OCI-LY7 (cell line): ENCODE measurements at regions not wholly inside any gene's neighbourhood (a gene's known extent, or its start where the extent isn't known, plus 50 kb on each side); places are given as distances from the start of the nearest gene placed in this dataset.

Experiments used
- BruUV-seq: library from RNA; stranded (reverse); fragments of 400-500 nt; replicated peaks from 2 replicates; lab custom pipeline; 2021; lab: Mats Ljungman, UMichigan
- CTCF ChIA-PET: fragments of 300-600 bp; sonication (Branson Sonifier 250); formaldehyde crosslinking; loops from one replicate; lab custom pipeline; 2022; ENCODE audit warnings: antibody characterized with exemption; ENCODE audit not compliant: unreplicated experiment; lab: Charles Lee
- POLR2A ChIA-PET: fragments of 300-600 bp; sonication (Branson Sonifier 250); formaldehyde crosslinking; loops from one replicate; lab custom pipeline; 2022; ENCODE audit warnings: antibody characterized with exemption; lab: Charles Lee
- DNase-seq: peaks from one replicate; pipeline ENCODE4 v3.0.0-alpha.2; 2015; ENCODE audit warnings: low spot score
- H2AFZ ChIP-seq: fragments of 200-600 bp; sonication (generic), shearing (Covaris generic); 2 replicates; pipeline ENCODE4 v1.6.1; 2014; ENCODE audit warnings: mild to moderate bottlenecking, antibody characterized with exemption, low read length, moderate library complexity
- H3K27ac ChIP-seq: fragments of 200-600 bp; sonication (generic); 2 replicates; pipeline ENCODE4 v1.5.1; 2014; ENCODE audit warnings: mixed run types, low read depth, mild to moderate bottlenecking, moderate library complexity, low read length, inconsistent platforms; ENCODE audit not compliant: poor library complexity, severe bottlenecking
- H3K36me3 ChIP-seq: fragments of 200-600 bp; sonication (generic); 2 replicates; pipeline ENCODE4 v1.6.1; 2014; ENCODE audit warnings: mild to moderate bottlenecking, antibody characterized with exemption, low read length, moderate library complexity, mixed read lengths; ENCODE audit not compliant: insufficient read depth
- H3K4me1 ChIP-seq: fragments of 200-600 bp; sonication (generic); 2 replicates; pipeline ENCODE4 v1.5.1; 2014; ENCODE audit warnings: mild to moderate bottlenecking, low read length; ENCODE audit not compliant: insufficient read depth, poor library complexity, severe bottlenecking
- H3K4me2 ChIP-seq: fragments of 200-600 bp; sonication (generic); 2 replicates; pipeline ENCODE4 v1.6.1; 2014; ENCODE audit warnings: mild to moderate bottlenecking, low read length
- H3K4me3 ChIP-seq: fragments of 200-600 bp; sonication (generic); 2 replicates; pipeline ENCODE4 v1.5.1; 2014; ENCODE audit warnings: mild to moderate bottlenecking, low read depth, low read length; ENCODE audit not compliant: poor library complexity, severe bottlenecking
- H3K79me2 ChIP-seq: fragments of 200-600 bp; sonication (generic); 2 replicates; pipeline ENCODE4 v1.6.1; 2016; ENCODE audit warnings: low read depth, mild to moderate bottlenecking, low read length, moderate library complexity, mixed read lengths; ENCODE audit not compliant: insufficient read depth
- H3K9me2 ChIP-seq: fragments of 200-600 bp; sonication (generic); 2 replicates; pipeline ENCODE4 v1.6.1; 2016; ENCODE audit warnings: mild to moderate bottlenecking, low read length, mixed read lengths; ENCODE audit not compliant: insufficient read depth
- H3K9me3 ChIP-seq: fragments of 200-600 bp; sonication (generic); 2 replicates; pipeline ENCODE4 v1.6.1; 2014; ENCODE audit warnings: mild to moderate bottlenecking, mixed run types, low read length, mixed read lengths
- H4K20me1 ChIP-seq: fragments of 200-600 bp; sonication (generic); 2 replicates; pipeline ENCODE4 v1.6.1; 2014; ENCODE audit warnings: mild to moderate bottlenecking, antibody characterized with exemption, low read length, moderate library complexity, mixed read lengths; ENCODE audit not compliant: insufficient read depth
- EZH2phosphoT487 ChIP-seq: fragments of 200-600 bp; sonication (generic); IDR thresholded peaks from 2 replicates; pipeline ENCODE4 v1.6.1; 2018; ENCODE audit warnings: low read depth, borderline replicate concordance, mild to moderate bottlenecking, mixed run types, antibody characterized with exemption, low read length, moderate library complexity, mixed read lengths
- intact Hi-C: fragments of 100-400 bp; cut with micrococcal nuclease; formaldehyde crosslinking; loops from one replicate; pipeline ENCODE4 v1.10.0; 2022; ENCODE audit not compliant: unreplicated experiment
- TF ChIP-seq, protein P1 (sequence below): fragments of 200-600 bp; sonication (generic); conservative IDR thresholded peaks from 2 replicates; pipeline ENCODE4 v1.5.1; 2014; ENCODE audit warnings: mild to moderate bottlenecking, antibody characterized with exemption, low read length, moderate library complexity, mixed read lengths

GRCh38 chr2:15855766-15856260 lies 84.5 kb upstream of the MYCN start:
- Histone ChIP-seq H3K36me3 (no peaks in the 10 kb centered on the region), H3K9me2 (no peaks in the 10 kb centered on the region), H3K9me3 (no peaks in the 10 kb centered on the region), H3K27ac (no peak overlapping the region), H3K4me1 (no peaks in the 10 kb centered on the region), H3K4me3 (no peak overlapping the region), H3K4me2 (no peak overlapping the region), H4K20me1 (no peaks in the 10 kb centered on the region), H2AFZ (no peak overlapping the region), H3K79me2 (no peaks in the 10 kb centered on the region)
- BruUV-seq, result no TSS peak
- TF ChIP-seq, protein P1, sequence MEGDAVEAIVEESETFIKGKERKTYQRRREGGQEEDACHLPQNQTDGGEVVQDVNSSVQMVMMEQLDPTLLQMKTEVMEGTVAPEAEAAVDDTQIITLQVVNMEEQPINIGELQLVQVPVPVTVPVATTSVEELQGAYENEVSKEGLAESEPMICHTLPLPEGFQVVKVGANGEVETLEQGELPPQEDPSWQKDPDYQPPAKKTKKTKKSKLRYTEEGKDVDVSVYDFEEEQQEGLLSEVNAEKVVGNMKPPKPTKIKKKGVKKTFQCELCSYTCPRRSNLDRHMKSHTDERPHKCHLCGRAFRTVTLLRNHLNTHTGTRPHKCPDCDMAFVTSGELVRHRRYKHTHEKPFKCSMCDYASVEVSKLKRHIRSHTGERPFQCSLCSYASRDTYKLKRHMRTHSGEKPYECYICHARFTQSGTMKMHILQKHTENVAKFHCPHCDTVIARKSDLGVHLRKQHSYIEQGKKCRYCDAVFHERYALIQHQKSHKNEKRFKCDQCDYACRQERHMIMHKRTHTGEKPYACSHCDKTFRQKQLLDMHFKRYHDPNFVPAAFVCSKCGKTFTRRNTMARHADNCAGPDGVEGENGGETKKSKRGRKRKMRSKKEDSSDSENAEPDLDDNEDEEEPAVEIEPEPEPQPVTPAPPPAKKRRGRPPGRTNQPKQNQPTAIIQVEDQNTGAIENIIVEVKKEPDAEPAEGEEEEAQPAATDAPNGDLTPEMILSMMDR, result no peak
- no peak for TF ChIP-seq EZH2phosphoT487
- ChIA-PET CTCF (no interaction called here), POLR2A (interaction anchor here (0.7 kb wide), 1 partner anchor 16 kb away, joined by 4 read pairs; no protein-coding TSS in a partner anchor)
- intact Hi-C loops, result no loop called here
- DNase-seq, result no peak

DNA sequence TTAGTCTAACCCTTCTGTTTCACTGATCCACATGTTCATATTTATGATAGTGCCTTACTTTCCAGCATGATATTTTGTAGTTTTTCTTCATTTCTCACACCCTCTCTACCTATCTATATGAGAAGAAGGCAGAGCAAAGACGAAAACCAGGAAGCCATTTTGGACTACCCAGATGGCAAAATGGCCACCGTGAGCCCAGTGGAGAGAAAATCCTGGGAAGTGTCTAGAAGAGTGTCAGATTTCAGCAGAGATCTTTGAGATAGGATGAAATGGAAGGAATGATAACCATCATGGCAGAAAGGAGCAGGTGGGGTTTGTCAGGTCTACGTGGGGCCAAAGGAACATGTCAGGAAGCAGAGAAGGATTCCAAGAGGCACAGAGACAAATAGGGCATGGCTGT lies 84.0 kb upstream of the MYCN start:
- intact Hi-C loops, result no loop called here
- no peaks in the 10 kb centered on the region for H3K79me2 ChIP-seq
- H2AFZ ChIP-seq, result no peak overlapping the region
- CTCF ChIA-PET, result no interaction called here
- H3K4me2 ChIP-seq, result no peak overlapping the region
- H3K9me3 ChIP-seq, result no peaks in the 10 kb centered on the region
- POLR2A ChIA-PET, result no interaction called here
- no peak overlapping the region for H3K4me3 ChIP-seq
- H3K36me3 ChIP-seq, result no peaks in the 10 kb centered on the region
- no peaks in the 10 kb centered on the region for H3K4me1 ChIP-seq
- TF ChIP-seq, protein P1, result no peak
- TF ChIP-seq EZH2phosphoT487, result no peak
- no TSS peak for BruUV-seq
- DNase-seq, result no peak
- H3K9me2 ChIP-seq, result no peaks in the 10 kb centered on the region
- H3K27ac ChIP-seq, result no peak overlapping the region
- H4K20me1 ChIP-seq, result no peaks in the 10 kb centered on the region

DNA sequence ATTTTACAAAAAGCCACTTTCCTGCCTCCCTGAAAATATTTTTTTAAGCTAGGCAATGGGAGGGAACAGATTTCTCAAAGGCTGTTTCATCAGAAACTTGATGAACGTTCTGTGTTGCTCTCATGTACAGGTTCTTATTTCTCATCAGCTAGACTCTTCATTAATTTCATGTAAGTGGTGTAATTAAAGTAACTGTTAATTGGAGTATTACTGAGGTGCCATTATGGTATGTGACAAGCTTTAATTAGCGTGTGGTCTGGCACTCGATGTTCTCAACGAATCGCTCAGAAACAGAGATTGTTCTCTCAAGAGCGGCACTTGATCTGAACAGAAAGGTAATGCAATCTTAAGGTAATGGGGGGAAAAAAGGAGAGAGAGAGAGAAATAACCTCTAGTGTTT lies 81.9 kb upstream of the MYCN start:
- Histone ChIP-seq H3K4me1 (no peaks in the 10 kb centered on the region), H3K79me2 (no peaks in the 10 kb centered on the region), H3K9me2 (no peaks in the 10 kb centered on the region), H3K4me2 (no peak overlapping the region), H3K4me3 (no peak overlapping the region), H3K36me3 (no peaks in the 10 kb centered on the region), H3K27ac (no peak overlapping the region), H2AFZ (no peak overlapping the region), H4K20me1 (no peaks in the 10 kb centered on the region), H3K9me3 (no peaks in the 10 kb centered on the region)
- POLR2A ChIA-PET, result interaction anchor here (0.6 kb wide), 1 partner anchor 23 kb away, joined by 3 read pairs; no protein-coding TSS in a partner anchor
- BruUV-seq, result no TSS peak
- intact Hi-C loops, result no loop called here
- TF ChIP-seq EZH2phosphoT487, result no peak
- TF ChIP-seq, protein P1, result no peak
- CTCF ChIA-PET, result no interaction called here
- no peak for DNase-seq
